GM18502 (cell line): ENCODE measurements at regions not wholly inside any gene's neighbourhood (a gene's known extent, or its start where the extent isn't known, plus 50 kb on each side); places are given as distances from the start of the nearest gene placed in this dataset.

Source experiments
- ATAC-seq: cut with Tn5 transposase; IDR thresholded peaks from one replicate; pipeline ENCODE4 v1.9.1; 2021; ENCODE audit warnings: mild to moderate bottlenecking; ENCODE audit not compliant: unreplicated experiment, poor library complexity

GRCh38 chr1:229815076-229815475 is 189.0 kb downstream of the URB2 start:
- ATAC-seq: no peak

GRCh38 chr1:229815961-229816360 is 189.9 kb downstream of the URB2 start:
- ATAC-seq: no peak

- no peak for ATAC-seq
Measured at GRCh38 chr1:229817936-229818335, 191.9 kb downstream of the URB2 start.

GRCh38 chr1:229819091-229819490 is 193.0 kb downstream of the URB2 start:
- ATAC-seq: no peak

GRCh38 chr1:229822026-229822425 is 196.0 kb downstream of the URB2 start:
- ATAC-seq: no peak

GRCh38 chr1:229825042-229825441 is 199.0 kb downstream of the URB2 start:
- ATAC-seq: no peak

- no peak for ATAC-seq
Measured at GRCh38 chr1:229828461-229828860, 202.4 kb downstream of the URB2 start.

GRCh38 chr1:229832695-229833094 is 206.6 kb downstream of the URB2 start:
- ATAC-seq: no peak

GRCh38 chr1:229834230-229834629 is 208.2 kb downstream of the URB2 start:
- ATAC-seq: no peak

- ATAC-seq: no peak
Measured at GRCh38 chr1:229835226-229835625, 209.2 kb downstream of the URB2 start.

- ATAC-seq: no peak
Measured at GRCh38 chr1:229836324-229836723, 210.3 kb downstream of the URB2 start.

- ATAC-seq: no peak
Measured at GRCh38 chr1:229838204-229838603, 212.2 kb downstream of the URB2 start.

GRCh38 chr1:229839800-229840199 is 213.8 kb downstream of the URB2 start:
- no peak for ATAC-seq

- ATAC-seq: peak; percentile 74
Measured at GRCh38 chr1:229841230-229841629, 215.2 kb downstream of the URB2 start.

GRCh38 chr1:229842302-229843255 is 216.5 kb downstream of the URB2 start:
- no peak for ATAC-seq

GRCh38 chr1:229843627-229844238 is 217.7 kb downstream of the URB2 start:
- no peak for ATAC-seq

- no peak for ATAC-seq
Measured at GRCh38 chr1:229844675-229845074, 218.6 kb downstream of the URB2 start.

- no peak for ATAC-seq
Measured at GRCh38 chr1:229845410-229846138, 219.5 kb downstream of the URB2 start.

- no peak for ATAC-seq
Measured at GRCh38 chr1:229846351-229846750, 220.3 kb downstream of the URB2 start.

GRCh38 chr1:229848752-229849677 is 218.0 kb upstream of the GALNT2 start:
- no peak for ATAC-seq
